Ovary (tissue), 7 donors: ENCODE measurements at regions not wholly inside any gene's neighbourhood (a gene's known extent, or its start where the extent isn't known, plus 50 kb on each side); places are given as distances from the start of the nearest gene placed in this dataset.

Experiments used
- DNase-seq, 5 donors: peaks; one replicate each; pipeline ENCODE4 v3.0.0-alpha.2; 2019 to 2020
- H3K27ac ChIP-seq, 2 donors: fragments of 200-600 bp; one replicate each; pipeline versions ENCODE4 v1.5.1 to v1.8.0; 2019 to 2022
- H3K27me3 ChIP-seq: fragments of 200-600 bp; one replicate; pipeline ENCODE4 v1.8.0; 2022
- H3K36me3 ChIP-seq: fragments of 200-600 bp; sonication (generic); one replicate; pipeline ENCODE4 v1.5.1; 2019
- H3K4me1 ChIP-seq: one replicate; pipeline ENCODE4 v1.8.1; 2013; ENCODE audit warnings: mild to moderate bottlenecking, moderate library complexity; ENCODE audit not compliant: insufficient read depth
- H3K4me3 ChIP-seq: fragments of 200-600 bp; sonication (generic); one replicate; pipeline ENCODE4 v1.5.1; 2017
- H3K9me3 ChIP-seq, 2 donors: fragments of 200-600 bp in 1 of 2; sonication (generic) in 1 of 2; one replicate each; pipeline versions ENCODE4 v1.5.1 to v1.8.1; 2013 to 2019; ENCODE audit warnings: mild to moderate bottlenecking in 1 of 2, moderate library complexity in 1 of 2
- EP300 ChIP-seq: sonication (generic); formaldehyde crosslinking; IDR thresholded peaks from one replicate; pipeline ENCODE4 v1.6.1; 2017; ENCODE audit warnings: antibody characterized with exemption
- POLR2A ChIP-seq: fragments of 450-650 bp; IDR thresholded peaks from one replicate; pipeline ENCODE4 v1.6.1; 2017; ENCODE audit warnings: antibody characterized with exemption, mild to moderate bottlenecking, moderate library complexity
- WGBS, 3 donors: extraction: QIAGEN DNeasy Blood & Tissue Kit in 1 of 3; methylation state at CpG; one replicate each; pipeline versions ENCODE4 v1.1.5 to v1.1.7; 2013 to 2017; 5-methylcytosine and 5-hydroxymethylcytosine counted together
- intact Hi-C, 4 donors: fragments of 100-400 bp; cut with DNase I; formaldehyde crosslinking; loops; one replicate each; pipeline versions ENCODE4 v1.11.0 to v1.15.1; 2022 to 2023
- TF ChIP-seq, protein P1 (sequence below), 3 donors: fragments of 450-650 bp in 2 of 3; fragments of 200-600 bp in 1 of 3; IDR thresholded peaks; one replicate each; pipeline versions ENCODE4 v1.5.1 to v1.8.0; 2016 to 2022; ENCODE audit warnings: antibody characterized with exemption in 3 of 3, mild to moderate bottlenecking in 1 of 3
- donor health status: DM: no; HTN: no; CAD: no; lungs with moderate emphysema.
- donor health status: DM: no; HTN: no; CAD: no.
- donor health status: Bipolar disorder and iron deficiency.
- donor health status: DM: no; HTN: no; CAD: no.
- donor health status: DM: yes; HTN: yes; CAD: no.

DNA sequence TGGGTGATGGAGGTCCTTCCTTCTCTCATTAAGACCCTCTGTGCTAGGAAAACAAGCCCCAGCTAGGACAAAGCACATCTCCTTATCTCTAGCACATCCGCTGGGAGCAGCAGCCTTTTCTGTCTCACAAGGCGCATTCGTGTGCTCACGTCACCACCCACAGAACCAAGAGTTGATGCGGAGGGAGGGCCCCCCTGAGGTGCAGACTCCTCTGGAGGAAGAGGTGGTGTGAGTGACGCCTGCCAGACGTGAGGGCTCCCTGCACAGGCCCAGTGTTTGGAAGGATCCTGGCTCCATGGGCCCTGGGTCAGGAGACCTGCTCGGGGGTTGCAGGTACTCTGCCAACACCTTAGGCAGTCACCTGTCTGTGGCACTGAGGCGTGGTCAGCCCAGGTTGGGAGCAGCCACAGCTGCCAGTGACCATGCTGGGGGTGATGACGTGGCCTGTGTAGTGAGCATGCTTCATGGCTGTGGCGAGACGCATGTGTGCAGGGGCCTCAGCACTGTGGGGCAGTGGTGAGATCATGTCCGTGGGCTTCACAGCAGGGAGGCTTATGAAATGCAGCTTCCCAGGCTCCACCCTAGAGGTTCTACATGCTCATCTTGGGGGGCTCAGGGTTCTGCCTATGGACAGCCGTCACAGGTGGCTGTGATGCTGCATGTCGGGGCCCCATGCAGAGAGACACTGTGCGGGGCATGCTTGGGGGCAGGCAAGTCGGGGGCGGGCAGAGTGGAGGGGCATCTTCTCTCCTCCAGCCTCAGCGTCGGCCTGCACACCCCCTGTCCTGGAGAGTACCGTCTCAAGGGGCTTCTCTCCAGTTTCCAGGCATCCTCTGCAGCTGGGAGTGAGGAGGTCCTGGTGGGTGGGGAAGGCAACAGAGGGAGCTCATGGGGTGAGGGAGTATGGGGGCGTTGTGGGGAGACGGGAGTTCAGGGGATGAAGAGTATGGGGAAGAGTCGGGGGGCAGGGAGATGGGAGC is 56.2 kb upstream of the DPYSL4 start:
- H3K4me3 ChIP-seq = no peak overlapping the region
- H3K4me1 ChIP-seq = no peaks in the 10 kb centered on the region
- H3K27me3 ChIP-seq = no peaks in the 10 kb centered on the region
- WGBS, 3 donors = 83 to 88% (median 87%) methylated on average over 20 to 24 of the region's 24 CpGs
- TF ChIP-seq POLR2A (no peak), EP300 (no peak)
- TF ChIP-seq, protein P1, sequence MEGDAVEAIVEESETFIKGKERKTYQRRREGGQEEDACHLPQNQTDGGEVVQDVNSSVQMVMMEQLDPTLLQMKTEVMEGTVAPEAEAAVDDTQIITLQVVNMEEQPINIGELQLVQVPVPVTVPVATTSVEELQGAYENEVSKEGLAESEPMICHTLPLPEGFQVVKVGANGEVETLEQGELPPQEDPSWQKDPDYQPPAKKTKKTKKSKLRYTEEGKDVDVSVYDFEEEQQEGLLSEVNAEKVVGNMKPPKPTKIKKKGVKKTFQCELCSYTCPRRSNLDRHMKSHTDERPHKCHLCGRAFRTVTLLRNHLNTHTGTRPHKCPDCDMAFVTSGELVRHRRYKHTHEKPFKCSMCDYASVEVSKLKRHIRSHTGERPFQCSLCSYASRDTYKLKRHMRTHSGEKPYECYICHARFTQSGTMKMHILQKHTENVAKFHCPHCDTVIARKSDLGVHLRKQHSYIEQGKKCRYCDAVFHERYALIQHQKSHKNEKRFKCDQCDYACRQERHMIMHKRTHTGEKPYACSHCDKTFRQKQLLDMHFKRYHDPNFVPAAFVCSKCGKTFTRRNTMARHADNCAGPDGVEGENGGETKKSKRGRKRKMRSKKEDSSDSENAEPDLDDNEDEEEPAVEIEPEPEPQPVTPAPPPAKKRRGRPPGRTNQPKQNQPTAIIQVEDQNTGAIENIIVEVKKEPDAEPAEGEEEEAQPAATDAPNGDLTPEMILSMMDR (IDR thresholded peaks at IDR 0.05) = no peak
- intact Hi-C loops = no loop called here
- H3K36me3 ChIP-seq = no peaks in the 10 kb centered on the region
- H3K9me3 ChIP-seq = no peaks in the 10 kb centered on the region
- no peak for DNase-seq
- H3K27ac ChIP-seq = no peak overlapping the region

DNA sequence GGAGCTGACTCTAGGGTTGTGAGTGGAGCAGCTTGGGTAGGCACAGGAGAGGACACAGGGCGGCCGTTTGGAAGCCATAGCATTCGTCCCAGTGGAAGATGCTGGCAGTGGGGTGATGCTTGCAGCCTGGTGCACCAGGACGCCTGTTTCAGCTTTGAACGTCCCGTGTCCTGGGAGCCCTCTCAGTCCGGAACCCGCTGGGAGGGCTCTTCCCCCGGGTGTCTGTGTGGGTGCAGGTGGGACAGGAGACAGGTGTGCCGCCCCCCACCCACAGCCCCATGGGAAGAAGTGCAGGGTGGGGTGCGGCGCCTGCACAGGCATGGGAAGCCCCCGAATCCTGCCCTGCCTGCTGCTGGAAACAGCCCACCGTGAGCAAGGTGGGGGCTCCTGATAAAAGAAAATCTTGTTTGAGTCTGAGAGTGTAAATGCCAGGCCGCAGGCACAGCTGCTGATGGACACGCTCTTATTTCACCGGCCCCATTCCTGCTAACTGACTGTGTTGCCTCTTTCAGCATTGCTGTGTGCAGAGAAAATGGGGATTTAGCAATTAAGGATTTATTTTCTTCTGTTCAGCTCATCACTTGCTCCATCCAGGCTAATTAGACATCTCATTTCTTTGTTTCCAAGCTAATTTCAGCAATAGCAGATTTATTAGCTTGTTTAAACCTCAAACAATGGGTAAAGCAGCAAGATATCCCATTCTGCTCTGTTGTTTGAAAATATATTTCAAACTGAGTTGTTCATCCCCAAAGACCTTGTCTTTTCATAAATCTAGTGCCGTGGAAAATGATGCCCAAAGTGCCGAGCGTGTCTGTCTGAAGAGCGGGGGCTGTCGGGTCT is 54.9 kb upstream of the DPYSL4 start:
- 85% methylated on average over 22 of the region's 22 CpGs for WGBS, 3 donors
- no peak overlapping the region for H3K27ac ChIP-seq
- no peaks in the 10 kb centered on the region for H3K9me3 ChIP-seq
- H3K27me3 ChIP-seq = no peaks in the 10 kb centered on the region
- intact Hi-C loops = no loop called here
- no peaks in the 10 kb centered on the region for H3K36me3 ChIP-seq
- TF ChIP-seq, protein P1 (IDR thresholded peaks at IDR 0.05) = no peak
- TF ChIP-seq POLR2A (no peak), EP300 (no peak)
- no peaks in the 10 kb centered on the region for H3K4me1 ChIP-seq
- peak in 1 of 5 donors; percentile 10 for DNase-seq
- no peak overlapping the region for H3K4me3 ChIP-seq

DNA sequence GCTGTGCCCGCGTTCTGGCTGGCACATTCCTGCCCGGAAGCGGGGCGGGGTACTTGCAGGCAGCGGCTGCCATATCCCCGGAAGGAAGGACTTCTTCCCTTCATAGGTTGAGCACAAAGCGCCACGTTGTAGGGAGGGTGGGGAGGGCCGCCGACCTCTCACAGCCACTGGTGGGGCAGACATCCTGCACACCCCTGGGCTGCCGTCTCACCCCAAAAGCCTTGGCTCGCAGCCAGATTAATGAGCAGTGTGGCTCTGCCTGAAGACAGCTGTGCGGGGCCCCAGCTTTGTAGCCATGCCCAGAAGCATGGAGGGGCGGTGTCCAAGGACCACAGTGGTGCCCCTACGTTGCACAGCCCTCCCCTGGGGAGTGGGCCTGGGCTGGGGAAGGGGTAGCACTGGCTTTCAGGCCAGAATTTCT is 54.3 kb upstream of the DPYSL4 start:
- peak in 1 of 5 donors; percentile 23 for DNase-seq
- intact Hi-C loops = no loop called here
- H3K36me3 ChIP-seq = no peaks in the 10 kb centered on the region
- no peaks in the 10 kb centered on the region for H3K9me3 ChIP-seq
- WGBS, 3 donors = 69 to 81% (median 71%) methylated on average over 16 of the region's 16 CpGs
- H3K4me3 ChIP-seq = no peak overlapping the region
- no peaks in the 10 kb centered on the region for H3K27me3 ChIP-seq
- H3K4me1 ChIP-seq = no peaks in the 10 kb centered on the region
- H3K27ac ChIP-seq = no peak overlapping the region
- TF ChIP-seq, protein P1 (IDR thresholded peaks at IDR 0.05) = no peak
- no peak for TF ChIP-seq POLR2A
- TF ChIP-seq EP300 = no peak

DNA sequence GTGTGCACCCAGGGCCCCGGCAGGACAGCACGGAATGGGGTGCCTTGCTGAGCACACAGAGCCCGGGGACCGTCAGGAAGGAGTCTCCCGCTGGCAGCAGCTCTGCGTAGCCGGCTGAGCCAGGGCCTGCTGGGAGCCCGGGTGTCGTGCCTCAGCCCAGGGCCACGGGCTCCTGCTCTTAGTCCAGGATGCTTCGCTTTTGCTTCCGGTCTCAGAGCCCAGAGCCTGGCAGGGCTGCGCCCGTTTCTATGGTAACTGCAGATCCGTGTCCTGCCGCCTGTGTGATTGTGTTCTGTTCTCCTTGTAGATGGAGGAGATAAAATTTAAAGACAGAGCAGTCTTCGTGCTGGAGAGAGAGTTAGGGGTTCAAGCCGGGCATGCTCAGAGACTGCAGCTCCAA is 53.7 kb upstream of the DPYSL4 start:
- WGBS, 3 donors = 81 to 86% (median 83%) methylated on average over 17 to 18 of the region's 18 CpGs
- H3K27me3 ChIP-seq = no peaks in the 10 kb centered on the region
- H3K9me3 ChIP-seq = no peaks in the 10 kb centered on the region
- intact Hi-C loops = no loop called here
- no peak overlapping the region for H3K4me3 ChIP-seq
- TF ChIP-seq, protein P1 (IDR thresholded peaks at IDR 0.05) = no peak
- TF ChIP-seq POLR2A (no peak), EP300 (no peak)
- no peaks in the 10 kb centered on the region for H3K4me1 ChIP-seq
- no peak overlapping the region for H3K27ac ChIP-seq
- no peak for DNase-seq
- H3K36me3 ChIP-seq = no peaks in the 10 kb centered on the region
